HG02678 (cell line): ENCODE measurements at regions not wholly inside any gene's neighbourhood (a gene's known extent, or its start where the extent isn't known, plus 50 kb on each side); places are given as distances from the start of the nearest gene placed in this dataset.

ENCODE experiments used
- ATAC-seq: cut with Tn5 transposase; IDR thresholded peaks from one replicate; pipeline ENCODE4 v1.9.1; 2021; ENCODE audit warnings: mild to moderate bottlenecking, moderate library complexity; ENCODE audit not compliant: unreplicated experiment

DNA sequence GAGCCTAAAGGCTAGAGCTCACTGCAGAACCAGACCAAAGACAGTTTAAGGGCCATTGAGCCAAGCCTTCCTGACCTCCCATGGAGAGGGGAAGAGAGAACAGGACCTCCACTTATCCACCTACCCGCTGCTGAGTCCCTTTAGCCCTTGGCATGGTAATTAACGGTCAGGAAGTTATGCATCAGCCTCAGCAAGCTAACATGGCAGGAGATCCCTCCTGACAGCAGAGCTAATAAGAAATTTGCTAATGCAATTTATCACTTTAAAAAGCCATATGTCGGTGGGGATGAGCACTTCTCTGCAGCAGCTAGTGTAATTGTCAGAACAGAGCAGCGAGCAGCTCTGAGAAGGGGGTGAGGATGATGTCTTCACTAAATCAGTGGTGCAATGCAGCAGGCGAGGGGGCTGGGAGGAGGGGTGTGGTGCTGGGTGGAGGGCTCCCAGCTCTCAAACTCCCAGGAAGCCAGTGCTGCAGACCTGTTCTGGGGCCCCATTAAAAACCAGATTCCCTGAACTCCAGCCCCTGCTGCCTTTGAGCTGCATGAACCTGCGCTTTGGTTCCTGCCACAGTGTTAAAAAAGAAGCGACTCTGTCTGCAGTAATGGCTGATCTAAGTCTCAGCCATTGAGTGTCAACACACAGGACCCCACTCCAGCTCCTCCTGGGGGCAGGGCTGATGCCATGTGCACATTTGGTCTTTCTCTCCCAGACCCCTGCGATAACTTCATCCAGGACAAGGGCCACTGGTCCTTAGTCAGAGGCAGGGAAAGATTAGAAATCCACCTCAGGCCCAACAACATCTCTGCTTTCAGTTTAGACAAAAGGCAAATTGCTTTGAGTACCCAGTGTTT is 63.0 kb upstream of the CALM2 start:
- ATAC-seq = no peak

DNA sequence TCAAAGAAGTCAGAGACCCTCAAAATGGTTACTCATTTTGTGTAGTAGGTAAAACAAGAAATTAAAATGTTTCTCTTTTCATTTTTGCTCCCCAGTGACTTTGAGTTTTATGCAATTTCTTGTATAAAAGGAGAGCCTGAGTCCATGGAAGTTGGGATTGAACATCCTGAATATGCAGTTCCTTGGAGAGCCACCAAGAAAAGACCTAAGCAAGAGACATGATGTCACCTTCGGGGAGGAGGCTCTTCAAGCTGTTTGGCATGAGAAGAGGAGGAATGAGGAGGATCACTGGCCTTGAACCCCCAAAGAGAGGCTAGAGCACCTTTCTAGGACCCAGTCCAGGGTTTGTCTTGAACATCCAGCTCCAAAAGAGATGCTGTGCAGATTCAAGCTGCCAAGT is 62.3 kb upstream of the CALM2 start:
- no peak for ATAC-seq

DNA sequence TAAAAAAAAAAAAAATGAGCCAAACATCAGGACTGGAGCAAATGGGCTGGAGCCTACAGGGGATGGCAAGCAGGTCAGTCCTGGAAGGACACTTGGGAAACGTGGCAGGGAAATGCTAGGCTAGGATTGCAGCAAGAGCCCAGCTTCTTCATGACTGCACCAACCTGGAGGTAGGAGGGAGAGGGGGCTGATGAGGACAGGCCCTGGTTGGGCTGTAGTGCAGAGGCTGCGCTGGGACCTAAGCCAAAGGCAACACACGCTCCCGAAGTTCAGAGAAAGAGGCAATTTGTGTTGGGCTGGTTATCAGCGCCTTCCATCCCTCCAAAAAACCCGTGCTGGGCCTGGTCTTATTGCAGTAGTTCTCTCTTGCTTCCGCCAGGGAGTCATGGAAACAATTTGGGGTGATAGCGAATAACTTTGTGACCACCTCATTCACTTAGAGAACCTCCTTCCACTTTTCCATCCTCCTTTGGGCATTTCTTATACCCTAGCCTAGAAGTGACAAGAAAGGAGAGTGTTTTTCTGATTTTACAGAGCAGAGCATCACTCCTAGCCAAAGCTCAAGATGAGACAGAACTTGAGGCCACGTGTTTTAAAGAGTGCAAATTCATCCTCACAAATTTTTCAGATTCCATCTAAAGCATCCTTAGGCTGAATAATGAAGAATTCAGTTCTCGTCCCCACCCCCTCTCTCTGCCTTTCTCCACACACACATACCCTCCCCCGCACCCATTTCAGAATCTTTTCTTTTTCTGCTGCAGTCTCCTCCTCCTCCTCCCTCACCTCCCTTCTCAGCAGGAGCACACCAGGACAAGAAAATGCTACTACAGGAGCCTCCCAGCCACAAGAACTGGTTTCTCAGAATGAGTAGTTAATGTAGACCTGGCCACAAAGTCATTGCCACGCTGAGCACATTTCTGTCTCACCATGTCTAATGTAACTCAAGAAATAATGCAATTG is 61.3 kb upstream of the CALM2 start:
- no peak for ATAC-seq

DNA sequence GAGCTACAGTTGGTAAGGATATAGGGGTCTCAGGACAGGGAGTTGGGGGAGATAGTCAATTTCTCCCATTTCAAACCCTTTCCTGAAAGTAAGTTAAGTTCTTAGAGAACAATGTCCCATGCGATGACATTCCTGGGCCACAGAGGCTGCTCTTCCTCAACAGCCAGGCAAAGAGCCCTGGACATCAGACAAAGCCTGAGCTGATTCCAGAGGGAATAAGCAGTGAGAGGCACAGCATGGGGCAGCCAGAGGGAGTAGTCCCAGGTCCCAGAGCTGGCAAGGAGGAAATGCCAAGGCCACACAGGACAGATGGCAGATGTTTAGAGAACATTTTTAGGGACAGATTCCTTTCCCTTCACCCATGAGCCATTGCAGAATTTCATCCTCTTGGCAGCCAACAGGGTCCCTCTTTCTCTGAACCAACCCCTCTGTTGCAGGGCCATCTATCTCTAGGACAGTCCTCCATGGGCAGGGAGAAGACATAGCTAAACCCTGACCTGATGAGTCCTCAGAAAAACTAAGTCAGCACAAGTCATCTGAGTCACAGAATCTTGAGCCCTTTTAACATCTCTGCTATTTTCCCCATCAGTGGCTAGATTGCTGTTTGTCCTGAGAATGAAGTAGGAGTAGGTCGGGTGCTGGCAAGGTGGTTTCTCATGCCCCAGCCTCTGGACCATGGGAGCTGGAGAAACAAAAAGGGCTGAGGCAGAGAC is 60.3 kb upstream of the CALM2 start:
- ATAC-seq = no peak

DNA sequence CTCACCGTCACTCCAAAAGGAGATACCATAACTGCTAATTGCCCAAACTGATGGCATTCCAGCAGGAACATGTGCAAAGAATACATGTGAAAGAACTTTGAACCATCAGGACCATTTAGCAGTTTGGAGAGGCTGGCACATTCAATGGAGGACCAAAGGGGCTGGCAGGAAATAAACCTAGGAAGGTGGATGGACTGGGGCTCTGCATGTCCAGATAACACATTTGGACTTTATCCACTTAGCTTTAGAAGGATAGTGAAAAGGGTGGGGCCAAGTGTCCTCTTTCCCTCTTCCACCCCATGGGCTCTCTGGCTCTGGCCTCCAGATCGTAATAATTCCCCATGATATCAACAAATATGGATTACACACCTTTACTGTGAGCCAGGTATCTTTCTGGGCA is 58.8 kb upstream of the CALM2 start:
- no peak for ATAC-seq

DNA sequence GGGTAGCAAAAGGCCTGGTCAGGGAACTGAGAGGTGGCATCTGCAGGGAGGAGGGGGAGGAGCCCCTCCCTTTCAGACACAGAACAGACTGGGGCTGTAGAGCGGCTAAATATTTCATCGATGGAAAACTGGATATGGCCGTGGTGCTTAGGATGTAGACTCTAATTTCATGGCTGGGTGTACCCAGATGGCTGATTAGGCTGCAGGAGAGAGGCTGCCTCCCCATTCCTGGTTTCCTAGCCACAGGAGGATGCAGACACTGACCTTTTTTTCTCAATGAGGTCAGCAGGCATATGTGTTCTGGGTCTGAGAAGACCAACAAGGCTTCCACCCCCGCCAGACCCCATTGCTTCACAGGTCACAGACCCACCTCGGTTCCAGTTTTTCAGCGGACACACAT is 58.1 kb upstream of the CALM2 start:
- ATAC-seq = no peak

DNA sequence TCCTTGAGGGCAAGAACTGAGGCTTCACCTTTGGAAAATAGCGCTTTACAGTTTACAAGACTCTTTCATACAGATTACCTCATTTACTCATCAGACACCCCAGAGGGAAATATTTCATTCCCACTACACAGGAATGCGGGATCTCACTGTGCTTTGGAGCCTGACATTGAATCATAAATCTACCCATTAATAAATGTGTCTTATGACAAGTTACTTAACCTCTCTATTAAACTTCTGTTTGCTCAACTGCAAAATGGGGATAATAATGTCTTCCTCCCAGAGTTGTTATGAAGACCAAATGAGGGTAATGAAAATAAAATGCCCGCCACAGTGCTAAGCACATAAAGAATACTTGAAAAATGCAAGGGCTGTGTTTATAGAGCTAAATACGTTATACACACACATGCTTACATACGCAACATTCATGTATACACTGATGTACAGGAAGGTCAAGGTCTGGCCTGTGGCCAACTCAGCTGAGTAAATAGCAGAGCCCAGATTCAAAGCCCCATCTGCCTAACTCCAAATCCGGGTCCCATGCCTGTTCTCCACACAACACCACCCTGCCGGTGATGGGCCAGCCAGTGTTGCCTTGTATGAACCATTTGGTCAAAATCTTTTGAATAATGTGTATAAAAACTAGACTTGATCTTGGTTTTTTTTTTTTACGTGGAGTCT is 56.6 kb upstream of the CALM2 start:
- ATAC-seq = no peak

DNA sequence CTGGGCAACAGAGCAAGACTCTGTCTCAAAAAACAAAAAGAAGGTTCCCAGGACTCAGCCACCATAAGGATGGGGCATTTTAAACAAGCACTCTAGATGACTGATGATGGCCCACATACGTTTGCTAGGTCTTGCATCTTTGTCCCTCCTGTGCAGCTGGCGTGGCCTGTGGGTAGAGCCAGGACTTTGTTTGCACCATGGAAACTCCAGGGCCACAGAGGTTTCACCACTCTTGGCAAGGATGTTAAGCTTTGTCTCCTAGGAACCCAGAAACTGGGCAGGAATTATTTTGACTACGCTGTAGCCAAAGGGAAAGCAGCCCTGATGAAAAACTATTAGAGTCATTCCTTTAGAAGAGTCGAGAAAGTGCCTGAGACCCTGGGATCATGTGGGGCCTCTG is 54.1 kb upstream of the CALM2 start:
- ATAC-seq = no peak

DNA sequence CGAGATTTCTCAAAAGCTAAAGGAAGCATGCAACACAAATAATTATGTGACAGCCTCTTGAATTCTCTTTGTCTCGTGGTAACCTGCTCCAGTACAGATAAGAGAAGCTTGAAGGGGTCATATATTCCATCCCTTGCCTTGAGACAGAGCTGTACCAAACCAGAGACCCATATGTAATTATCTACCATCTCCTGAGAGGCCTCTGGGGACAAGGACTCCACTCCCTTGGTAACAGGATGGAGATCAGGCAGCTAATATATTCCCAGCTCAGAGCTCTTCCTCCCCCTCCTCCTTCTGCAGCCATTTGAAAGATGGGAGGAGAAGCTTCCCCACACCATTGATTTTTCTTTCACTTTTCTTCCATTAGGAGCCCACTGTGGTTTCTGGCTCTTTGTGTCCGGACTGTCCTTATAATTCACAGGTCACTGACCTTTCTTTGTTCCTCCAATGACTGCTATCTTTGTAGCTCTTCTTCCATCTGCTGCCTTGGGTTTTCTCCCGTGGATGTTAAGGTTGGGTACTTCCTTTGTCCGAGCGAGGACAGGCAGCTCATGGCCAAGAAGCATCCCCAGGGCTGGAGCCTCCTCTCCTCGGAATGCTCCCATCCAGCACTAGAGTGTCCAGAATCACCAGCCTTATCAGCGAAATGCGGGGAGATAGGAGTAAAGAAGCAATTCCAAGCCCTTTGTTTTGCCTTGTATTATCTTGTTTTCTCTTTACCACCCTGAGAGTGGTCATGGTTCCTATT is 51.4 kb upstream of the CALM2 start:
- no peak for ATAC-seq

DNA sequence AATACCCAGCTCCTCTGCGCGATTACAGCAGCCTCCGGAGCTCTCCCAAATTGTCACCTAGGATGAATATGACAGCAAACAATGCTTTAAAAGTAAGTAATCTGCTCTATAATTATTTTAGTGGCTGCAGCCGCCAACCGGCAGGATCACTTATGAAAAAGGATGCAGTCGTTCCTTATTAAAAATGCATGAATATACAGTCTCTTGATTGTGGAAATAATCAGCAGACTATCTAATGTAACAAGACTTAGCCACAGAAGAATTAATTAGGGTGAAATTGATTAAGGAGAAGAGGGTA is 50.6 kb upstream of the CALM2 start:
- no peak for ATAC-seq

DNA sequence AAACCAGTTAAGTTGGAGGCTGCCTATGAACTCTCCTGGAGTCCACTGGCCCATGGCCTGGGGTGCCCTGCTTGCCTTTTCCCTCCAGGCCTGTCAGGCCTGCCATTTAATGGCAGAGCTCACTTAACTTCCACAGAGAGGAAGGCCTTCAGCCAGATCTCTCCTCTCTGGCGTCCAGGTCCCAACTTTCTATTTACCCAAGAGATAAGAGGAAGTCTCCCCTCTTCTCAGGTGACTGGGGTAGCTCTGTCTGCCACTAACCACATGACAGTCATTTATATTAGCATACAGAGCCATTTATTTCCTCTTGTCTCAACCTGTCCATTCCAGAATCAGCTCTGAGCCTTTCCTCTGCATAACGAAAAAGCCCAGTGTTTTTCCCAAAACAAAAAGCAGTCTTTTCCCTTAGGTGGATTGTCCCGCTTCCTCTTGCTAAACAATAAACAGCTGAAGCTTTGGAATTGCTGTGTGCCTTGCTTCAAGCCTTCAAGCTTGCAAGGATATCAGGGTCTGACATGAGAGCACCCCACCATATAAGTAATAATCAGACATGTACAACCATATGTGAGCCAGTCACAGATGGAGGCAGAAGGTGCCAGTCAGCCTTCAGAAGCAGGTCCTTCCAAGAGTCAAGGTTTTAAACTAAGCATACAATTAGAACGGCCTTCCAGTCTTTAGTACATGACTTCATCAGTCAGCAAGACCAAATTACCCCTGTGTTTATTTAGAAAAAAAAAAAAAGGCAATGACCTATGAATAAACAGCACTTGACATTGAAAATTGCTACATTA is 50.0 kb upstream of the CALM2 start:
- no peak for ATAC-seq
